K562 (cell line): ENCODE measurements at regions not wholly inside any gene's neighbourhood (a gene's known extent, or its start where the extent isn't known, plus 50 kb on each side); places are given as distances from the start of the nearest gene placed in this dataset.

ENCODE experiments used
- ATAC-seq: fragments of 200-7000 bp; cut with Tn5 transposase; 3 replicates; pipeline ENCODE4 v1.9.1; 2020; ENCODE audit warnings: moderate library complexity
- BruUV-seq: library from RNA; stranded (reverse); fragments of 400-500 nt; replicated peaks from 2 replicates; lab custom pipeline; 2021; lab: Mats Ljungman, UMichigan
- CTCF ChIA-PET: fragments of 300-600 bp; formaldehyde crosslinking; extraction: SDS; loops from one replicate; lab custom pipeline; 2021; ENCODE audit warnings: low intra/inter-chr PET ratio; lab: Yijun Ruan, JAX
- POLR2A ChIA-PET: fragments of 300-600, 350-650 bp; sonication (Branson Sonifier 250); formaldehyde crosslinking; extraction: SDS; loops from one replicate; lab custom pipeline; 2021; ENCODE audit warnings: antibody characterized with exemption, inconsistent platforms; lab: Yijun Ruan, JAX
- DNase-seq, 4 experiments: peaks; one replicate each; pipeline versions ENCODE4 v3.0.0 to v3.0.0-alpha.2; 2011 to 2018; ENCODE audit warnings: low spot score in 3 of 4, mixed read lengths in 3 of 4; ENCODE audit errors: extremely low read depth in 1 of 4
- FAIRE-seq: peaks from 2 replicates; lab custom pipeline; 2011; peaks lifted over from hg19 to GRCh38; lab: Jason Lieb, UNC
- H2AFZ ChIP-seq: 2 replicates; pipeline ENCODE4 v1.6.0; 2011; ENCODE audit warnings: low read depth, low read length, control low read depth, inconsistent platforms
- H3K27ac ChIP-seq: fragments of 200-600 bp; 3 replicates; pipeline ENCODE4 v1.8.0; 2011; ENCODE audit warnings: low read depth, mild to moderate bottlenecking, control low read depth, inconsistent platforms, low read length, moderate library complexity, mixed read lengths; ENCODE audit errors: extremely low read depth
- H3K27me3 ChIP-seq, 2 experiments: fragments of 300-600 bp in 1 of 2; 2 replicates in 1 of 2; 3 replicates in 1 of 2; pipeline versions ENCODE4 v1.6.0 to v1.8.0; 2011; ENCODE audit warnings: inconsistent platforms in 2 of 2, low read length in 2 of 2, mild to moderate bottlenecking in 1 of 2, mixed read lengths in 1 of 2, moderate library complexity in 1 of 2; ENCODE audit not compliant: control insufficient read depth in 2 of 2, insufficient read depth in 2 of 2
- H3K36me3 ChIP-seq: fragments of 300-600 bp; 3 replicates; pipeline ENCODE4 v1.8.0; 2011; ENCODE audit warnings: mild to moderate bottlenecking, low read length, inconsistent platforms; ENCODE audit not compliant: control insufficient read depth, insufficient read depth
- H3K4me1 ChIP-seq, 2 experiments: fragments of 200-600 bp in 1 of 2; replicated peaks in 1 of 2; 2 replicates in 1 of 2; 3 replicates in 1 of 2; pipeline versions ENCODE4 v1.5.1 to v1.8.0; 2011; ENCODE audit warnings: inconsistent platforms in 2 of 2, low read length in 2 of 2, mild to moderate bottlenecking in 1 of 2, mixed read lengths in 1 of 2, moderate library complexity in 1 of 2; ENCODE audit not compliant: control insufficient read depth in 2 of 2, insufficient read depth in 2 of 2
- H3K4me2 ChIP-seq: 2 replicates; pipeline ENCODE4 v1.6.1; 2011; ENCODE audit warnings: low read length, control low read depth, inconsistent platforms, mixed read lengths; ENCODE audit not compliant: insufficient read depth
- H3K4me3 ChIP-seq: fragments of 200-600 bp; sonication (generic), shearing (Covaris generic); 2 replicates; pipeline ENCODE4 v1.5.1; 2016; ENCODE audit warnings: control low read depth, inconsistent platforms
- H3K79me2 ChIP-seq: fragments of 200-600 bp; 3 replicates; pipeline ENCODE4 v1.8.0; 2011; ENCODE audit warnings: low read length, inconsistent platforms; ENCODE audit not compliant: control insufficient read depth, insufficient read depth
- H3K9ac ChIP-seq, 2 experiments: 2 replicates each; pipeline versions ENCODE4 v1.6.0 to v1.6.1; 2011; ENCODE audit warnings: low read depth in 2 of 2, low read length in 2 of 2, control low read depth in 1 of 2, inconsistent platforms in 1 of 2, mild to moderate bottlenecking in 1 of 2, mixed read lengths in 1 of 2; ENCODE audit not compliant: insufficient read depth in 1 of 2
- H3K9me1 ChIP-seq: one replicate; pipeline ENCODE4 v1.6.0; 2011; ENCODE audit warnings: inconsistent platforms, mild to moderate bottlenecking, low read length, moderate library complexity; ENCODE audit not compliant: control insufficient read depth, insufficient read depth
- H3K9me3 ChIP-seq: replicated peaks from 2 replicates; pipeline ENCODE4 v1.5.1; 2011; ENCODE audit warnings: low read depth, low read length, inconsistent platforms; ENCODE audit not compliant: control insufficient read depth, insufficient read depth
- H4K20me1 ChIP-seq: replicated peaks from 2 replicates; pipeline ENCODE4 v1.6.1; 2011; ENCODE audit warnings: low read length, inconsistent platforms, mixed read lengths; ENCODE audit not compliant: control insufficient read depth, insufficient read depth
- BHLHE40 ChIP-seq: IDR thresholded peaks from 2 replicates; pipeline ENCODE4 v1.6.1; 2011; ENCODE audit warnings: low read length, improper control_type of control experiment
- E2F8 ChIP-seq: fragments of 450-650 bp; IDR thresholded peaks from 2 replicates; pipeline ENCODE4 v1.7.1; 2018; ENCODE audit warnings: mild to moderate bottlenecking, low read depth; ENCODE audit not compliant: partially characterized antibody
- EP300 ChIP-seq: IDR thresholded peaks from 2 replicates; pipeline ENCODE4 v1.6.1; 2012; ENCODE audit warnings: low read length, improper control_type of control experiment
- HEY1 ChIP-seq: fragments of 250-450 bp; sonication (Bioruptor Pico); IDR thresholded peaks from 2 replicates; pipeline ENCODE4 v1.5.0; 2020; ENCODE audit warnings: mild to moderate bottlenecking, moderate library complexity, borderline replicate concordance
- MCM2 ChIP-seq: fragments of 450-650 bp; IDR thresholded peaks from 2 replicates; pipeline ENCODE4 v1.6.1; 2017; ENCODE audit warnings: low read depth, mild to moderate bottlenecking
- SOX6 ChIP-seq: fragments of 450-650 bp; IDR thresholded peaks from 2 replicates; pipeline ENCODE4 v1.6.1; 2014; ENCODE audit warnings: mild to moderate bottlenecking
- TGIF2 ChIP-seq: sonication (generic); formaldehyde crosslinking; IDR thresholded peaks from 2 replicates; pipeline ENCODE4 v1.8.1; 2022; ENCODE audit warnings: mild to moderate bottlenecking, missing genetic modification reagents, moderate library complexity
- ZC3H11A ChIP-seq: IDR thresholded peaks from 2 replicates; pipeline ENCODE4 v1.6.1; 2012; ENCODE audit warnings: low read depth, low read length, improper control_type of control experiment
- ZNF124 ChIP-seq: sonication (generic); formaldehyde crosslinking; IDR thresholded peaks from 2 replicates; pipeline ENCODE4 v1.8.1; 2022; ENCODE audit warnings: missing genetic modification reagents
- WGBS: fragments of 100-300 bp; shearing (Covaris generic); methylation state at CpG from one replicate; pipeline ENCODE4 v1.1.6; 2016; ENCODE audit warnings: low coverage, mixed read lengths; ENCODE audit not compliant: insufficient coverage; ENCODE audit errors: missing lambda C conversion rate; 5-methylcytosine and 5-hydroxymethylcytosine counted together
- in situ Hi-C: fragments of 300-500 bp; cut with MboI; formaldehyde crosslinking; loops from 4 replicates; pipeline ENCODE4 v1.15.0; 2018; ENCODE audit warnings: inconsistent platforms, mixed read lengths
- intact Hi-C: fragments of 100-400 bp; cut with micrococcal nuclease; formaldehyde crosslinking; loops from 2 replicates; pipeline ENCODE4 v1.14.2; 2022
- TF ChIP-seq, protein P1 (sequence below): sonication (generic); formaldehyde crosslinking; IDR thresholded peaks from 2 replicates; pipeline ENCODE4 v1.4.0; 2020; ENCODE audit warnings: mild to moderate bottlenecking, missing genetic modification reagents
- TF ChIP-seq, protein P2 (sequence below): fragments of 250-450 bp; sonication (Bioruptor Pico); IDR thresholded peaks from 2 replicates; pipeline ENCODE4 v1.4.0; 2020; ENCODE audit warnings: mild to moderate bottlenecking, moderate library complexity

DNA sequence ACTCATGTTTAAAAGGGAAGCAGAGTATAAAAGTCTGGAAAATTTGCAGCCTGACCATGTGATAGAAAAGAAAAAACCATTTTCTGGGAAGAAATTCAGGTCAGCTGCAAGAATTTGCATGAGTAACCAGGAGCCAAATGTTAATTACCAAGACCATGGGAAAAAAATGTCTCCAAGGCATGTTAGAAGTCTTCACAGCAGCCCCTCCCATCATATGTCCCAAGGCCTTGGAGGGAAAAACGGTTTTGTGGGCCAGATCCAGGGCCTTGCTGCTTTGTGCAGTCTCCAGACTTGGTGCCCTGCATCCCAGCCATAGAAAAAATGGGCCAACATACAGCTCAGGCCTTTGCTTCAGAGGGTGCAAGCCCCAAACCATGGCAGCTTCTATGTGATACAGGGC, 1019.6 kb upstream of the SORCS1 start:
- ATAC-seq (no peak), DNase-seq (no peak), FAIRE-seq (no peak)
- Histone ChIP-seq H3K36me3 (no peaks in the 10 kb centered on the region), H2AFZ (no peak overlapping the region), H3K27me3 (no peaks in the 10 kb centered on the region), H3K4me3 (no peak overlapping the region), H3K9me3 (no peaks in the 10 kb centered on the region), H3K27ac (no peak overlapping the region), H3K79me2 (no peaks in the 10 kb centered on the region), H3K4me1 (no peaks in the 10 kb centered on the region), H4K20me1 (no peaks in the 10 kb centered on the region), H3K9ac (no peak overlapping the region), H3K9me1 (no peaks in the 10 kb centered on the region), H3K4me2 (no peak overlapping the region)
- no peak for TF ChIP-seq BHLHE40
- WGBS = no CpG with 5 or more reads among the region's 1 CpG
- in situ Hi-C loops = no loop called here
- intact Hi-C loops = no loop called here
- ChIA-PET POLR2A (no interaction called here), CTCF (no interaction called here)
- no TSS peak for BruUV-seq

GRCh38 chr10:108180878-108181277, 1016.4 kb upstream of the SORCS1 start:
- Histone ChIP-seq H3K27me3 (no peaks in the 10 kb centered on the region), H3K79me2 (no peaks in the 10 kb centered on the region), H3K4me1 (no peaks in the 10 kb centered on the region), H3K9me1 (no peaks in the 10 kb centered on the region), H3K36me3 (no peaks in the 10 kb centered on the region), H3K4me3 (no peak overlapping the region), H3K9me3 (no peaks in the 10 kb centered on the region), H3K27ac (no peak overlapping the region), H2AFZ (no peak overlapping the region), H3K9ac (no peak overlapping the region), H3K4me2 (no peak overlapping the region), H4K20me1 (no peaks in the 10 kb centered on the region)
- no peak for DNase-seq
- ChIA-PET POLR2A (no interaction called here), CTCF (no interaction called here)
- intact Hi-C loops (no loop called here), in situ Hi-C loops (no loop called here)
- WGBS = 0% methylated on average over 2 of the region's 2 CpGs
- FAIRE-seq = no peak
- BruUV-seq = no TSS peak
- no peak for ATAC-seq
- TF ChIP-seq TGIF2 = no peak
- TF ChIP-seq, protein P1, sequence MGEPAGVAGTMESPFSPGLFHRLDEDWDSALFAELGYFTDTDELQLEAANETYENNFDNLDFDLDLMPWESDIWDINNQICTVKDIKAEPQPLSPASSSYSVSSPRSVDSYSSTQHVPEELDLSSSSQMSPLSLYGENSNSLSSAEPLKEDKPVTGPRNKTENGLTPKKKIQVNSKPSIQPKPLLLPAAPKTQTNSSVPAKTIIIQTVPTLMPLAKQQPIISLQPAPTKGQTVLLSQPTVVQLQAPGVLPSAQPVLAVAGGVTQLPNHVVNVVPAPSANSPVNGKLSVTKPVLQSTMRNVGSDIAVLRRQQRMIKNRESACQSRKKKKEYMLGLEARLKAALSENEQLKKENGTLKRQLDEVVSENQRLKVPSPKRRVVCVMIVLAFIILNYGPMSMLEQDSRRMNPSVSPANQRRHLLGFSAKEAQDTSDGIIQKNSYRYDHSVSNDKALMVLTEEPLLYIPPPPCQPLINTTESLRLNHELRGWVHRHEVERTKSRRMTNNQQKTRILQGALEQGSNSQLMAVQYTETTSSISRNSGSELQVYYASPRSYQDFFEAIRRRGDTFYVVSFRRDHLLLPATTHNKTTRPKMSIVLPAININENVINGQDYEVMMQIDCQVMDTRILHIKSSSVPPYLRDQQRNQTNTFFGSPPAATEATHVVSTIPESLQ (CRISPR knock-in tag) = no peak
- TF ChIP-seq, protein P2, sequence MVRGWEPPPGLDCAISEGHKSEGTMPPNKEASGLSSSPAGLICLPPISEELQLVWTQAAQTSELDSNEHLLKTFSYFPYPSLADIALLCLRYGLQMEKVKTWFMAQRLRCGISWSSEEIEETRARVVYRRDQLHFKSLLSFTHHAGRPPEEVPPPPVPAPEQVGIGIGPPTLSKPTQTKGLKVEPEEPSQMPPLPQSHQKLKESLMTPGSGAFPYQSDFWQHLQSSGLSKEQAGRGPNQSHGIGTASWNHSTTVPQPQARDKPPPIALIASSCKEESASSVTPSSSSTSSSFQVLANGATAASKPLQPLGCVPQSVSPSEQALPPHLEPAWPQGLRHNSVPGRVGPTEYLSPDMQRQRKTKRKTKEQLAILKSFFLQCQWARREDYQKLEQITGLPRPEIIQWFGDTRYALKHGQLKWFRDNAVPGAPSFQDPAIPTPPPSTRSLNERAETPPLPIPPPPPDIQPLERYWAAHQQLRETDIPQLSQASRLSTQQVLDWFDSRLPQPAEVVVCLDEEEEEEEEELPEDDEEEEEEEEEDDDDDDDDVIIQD = no peak
- no peak for TF ChIP-seq E2F8
- TF ChIP-seq EP300 = no peak
- TF ChIP-seq ZC3H11A = no peak
- TF ChIP-seq MCM2 = no peak
- TF ChIP-seq SOX6 = no peak
- TF ChIP-seq HEY1 = no peak
- no peak for TF ChIP-seq ZNF124 (CRISPR knock-in tag)
